ENCODE measurements at regions not wholly inside any gene's neighbourhood (a gene's known extent, or its start where the extent isn't known, plus 50 kb on each side); places are given as distances from the start of the nearest gene placed in this dataset.

DNA sequence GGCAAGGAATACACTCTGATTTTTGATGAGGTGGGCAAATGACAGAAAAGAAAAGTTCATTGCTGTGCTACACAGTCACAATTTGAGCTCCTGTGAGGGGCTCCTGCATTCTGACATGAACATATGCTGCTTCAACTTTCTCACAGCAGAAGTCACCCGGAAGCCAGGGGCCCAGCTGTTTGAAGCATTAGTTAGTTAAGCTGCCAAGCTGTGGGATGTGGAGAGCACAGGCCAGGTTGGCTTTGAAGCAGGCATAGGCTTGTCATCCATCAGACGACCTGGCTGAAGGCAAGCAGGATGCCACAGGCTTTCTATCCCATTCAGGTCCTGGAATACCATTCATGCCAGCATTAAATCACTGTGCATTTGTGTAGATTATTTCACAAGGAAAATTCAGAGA is 63.1 kb downstream of the MTNR1B start:
- ChIA-PET CTCF (no interaction called here), POLR2A (no interaction called here)
- TF ChIP-seq BHLHE40 (IDR thresholded peaks at IDR 0.05; ENCODE audit: borderline replicate concordance) (no peak), ELF4 (IDR thresholded peaks at IDR 0.05) (no peak), FOXM1 (IDR thresholded peaks at IDR 0.05; ENCODE audit: borderline replicate concordance) (no peak), ZNF384 (IDR thresholded peaks at IDR 0.05) (no peak), ARNT (IDR thresholded peaks at IDR 0.05) (no peak), SP1 (IDR thresholded peaks at IDR 0.05) (no peak), TARDBP (IDR thresholded peaks at IDR 0.05) (no peak), FOXA1 (IDR thresholded peaks at IDR 0.05) (no peak), HDGF (IDR thresholded peaks at IDR 0.05; ENCODE audit: borderline replicate concordance) (no peak), SUZ12 (IDR thresholded peaks at IDR 0.05) (no peak), NFRKB (IDR thresholded peaks at IDR 0.05) (no peak), L3MBTL2 (conservative IDR thresholded peaks at IDR 0.05) (no peak), CTBP1 (IDR thresholded peaks at IDR 0.05; ENCODE audit: borderline replicate concordance) (no peak), FOXK2 (IDR thresholded peaks at IDR 0.05) (no peak)
- DNase-seq (ENCODE audit: extremely low spot score), result no peak

DNA sequence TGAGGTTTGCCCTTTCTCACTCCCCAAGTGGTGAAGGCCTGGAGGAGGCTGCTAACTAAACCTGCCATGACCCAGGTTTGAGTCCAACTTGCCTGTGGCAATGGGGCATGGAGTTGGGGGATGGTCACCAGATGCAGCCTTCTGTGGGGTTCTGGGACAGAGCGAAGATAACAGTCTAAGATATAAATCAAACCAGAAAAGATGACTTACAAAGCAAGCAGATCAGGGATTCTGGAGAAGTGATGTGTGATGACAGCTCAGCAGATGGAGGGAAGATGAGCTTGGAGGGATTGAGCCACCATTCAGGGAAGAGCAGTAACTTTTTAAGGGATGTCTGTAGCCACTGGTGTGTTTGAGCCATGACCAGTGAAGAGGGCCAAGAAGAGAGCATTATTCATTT is 63.6 kb downstream of the MTNR1B start:
- CTCF ChIA-PET, result no interaction called here
- DNase-seq (ENCODE audit: extremely low spot score), result no peak
- POLR2A ChIA-PET, result no interaction called here
- TF ChIP-seq FOXA1 (IDR thresholded peaks at IDR 0.05), result no peak
- no peak for TF ChIP-seq CTBP1 (IDR thresholded peaks at IDR 0.05; ENCODE audit: borderline replicate concordance)
- no peak for TF ChIP-seq FOXK2 (IDR thresholded peaks at IDR 0.05)
- TF ChIP-seq FOXM1 (IDR thresholded peaks at IDR 0.05; ENCODE audit: borderline replicate concordance), result no peak
- no peak for TF ChIP-seq SP1 (IDR thresholded peaks at IDR 0.05)
- no peak for TF ChIP-seq LEF1 (IDR thresholded peaks at IDR 0.05; ENCODE audit: borderline replicate concordance)
- TF ChIP-seq, protein P1, sequence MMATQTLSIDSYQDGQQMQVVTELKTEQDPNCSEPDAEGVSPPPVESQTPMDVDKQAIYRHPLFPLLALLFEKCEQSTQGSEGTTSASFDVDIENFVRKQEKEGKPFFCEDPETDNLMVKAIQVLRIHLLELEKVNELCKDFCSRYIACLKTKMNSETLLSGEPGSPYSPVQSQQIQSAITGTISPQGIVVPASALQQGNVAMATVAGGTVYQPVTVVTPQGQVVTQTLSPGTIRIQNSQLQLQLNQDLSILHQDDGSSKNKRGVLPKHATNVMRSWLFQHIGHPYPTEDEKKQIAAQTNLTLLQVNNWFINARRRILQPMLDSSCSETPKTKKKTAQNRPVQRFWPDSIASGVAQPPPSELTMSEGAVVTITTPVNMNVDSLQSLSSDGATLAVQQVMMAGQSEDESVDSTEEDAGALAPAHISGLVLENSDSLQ (IDR thresholded peaks at IDR 0.05), result no peak
- no peak for TF ChIP-seq ELF4 (IDR thresholded peaks at IDR 0.05)
- no peak for TF ChIP-seq BHLHE40 (IDR thresholded peaks at IDR 0.05; ENCODE audit: borderline replicate concordance)
- TF ChIP-seq ARNT (IDR thresholded peaks at IDR 0.05), result no peak
- TF ChIP-seq HDGF (IDR thresholded peaks at IDR 0.05; ENCODE audit: borderline replicate concordance), result no peak
- no peak for TF ChIP-seq SUZ12 (IDR thresholded peaks at IDR 0.05)
- no peak for TF ChIP-seq NFRKB (IDR thresholded peaks at IDR 0.05)
- no peak for TF ChIP-seq TARDBP (IDR thresholded peaks at IDR 0.05)
- no peak for TF ChIP-seq L3MBTL2 (conservative IDR thresholded peaks at IDR 0.05)
- no peak for TF ChIP-seq ZNF384 (IDR thresholded peaks at IDR 0.05)

DNA sequence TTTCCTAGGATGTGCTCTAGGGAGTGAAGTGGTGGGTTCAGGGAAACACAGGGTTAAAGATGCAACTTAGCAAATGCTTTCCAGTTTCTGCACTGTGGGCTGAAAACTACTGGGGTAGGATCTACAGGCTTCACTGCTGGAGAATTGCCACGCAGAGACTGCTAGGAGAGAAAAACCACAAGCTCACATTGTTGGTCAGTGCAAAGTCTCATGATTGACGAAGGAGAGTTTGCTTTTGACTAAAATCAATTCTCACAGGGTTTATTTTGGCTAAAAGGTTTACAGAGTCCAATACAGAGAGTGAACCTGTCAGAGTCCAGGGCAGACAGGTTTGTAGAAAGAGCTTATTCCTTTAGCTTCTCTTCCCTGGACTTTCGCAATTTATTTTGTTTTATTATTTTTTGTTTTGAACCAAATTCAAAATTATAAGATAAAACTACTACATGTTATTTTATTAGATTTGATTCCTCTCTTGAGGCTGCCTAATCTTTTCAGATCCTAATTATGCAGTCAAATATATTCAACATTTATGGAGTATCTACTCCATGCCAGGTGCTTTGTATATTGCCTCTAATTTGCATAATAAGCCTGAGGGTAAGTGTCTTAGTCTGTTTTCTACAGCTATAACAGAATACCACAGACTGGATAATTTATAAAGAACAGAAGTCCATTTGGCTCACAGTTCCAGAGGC is 64.7 kb downstream of the MTNR1B start:
- TF ChIP-seq, protein P1 (IDR thresholded peaks at IDR 0.05), result no peak
- TF ChIP-seq L3MBTL2 (conservative IDR thresholded peaks at IDR 0.05) (no peak), ELF4 (IDR thresholded peaks at IDR 0.05) (no peak), TARDBP (IDR thresholded peaks at IDR 0.05) (no peak), BHLHE40 (IDR thresholded peaks at IDR 0.05; ENCODE audit: borderline replicate concordance) (no peak), FOXA1 (IDR thresholded peaks at IDR 0.05) (no peak), NFRKB (IDR thresholded peaks at IDR 0.05) (no peak), FOXK2 (IDR thresholded peaks at IDR 0.05) (no peak), SUZ12 (IDR thresholded peaks at IDR 0.05) (no peak), ZNF384 (IDR thresholded peaks at IDR 0.05) (no peak)
- no peak for DNase-seq (ENCODE audit: extremely low spot score)
- ChIA-PET POLR2A (no interaction called here), CTCF (no interaction called here)

DNA sequence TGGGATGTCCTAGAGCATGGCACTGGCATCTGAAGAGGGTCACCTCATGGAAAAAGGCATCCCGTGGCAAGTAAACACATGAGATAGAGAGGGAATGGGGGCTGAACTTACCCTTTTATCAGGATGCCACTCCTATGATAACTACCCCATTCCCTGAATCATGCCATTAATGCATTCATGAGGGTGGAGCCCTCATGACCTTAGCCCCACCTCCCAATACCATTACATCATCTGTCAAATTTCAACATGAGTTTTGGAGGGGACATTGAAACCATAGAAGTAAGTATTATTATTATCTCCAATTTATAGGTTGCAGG is 65.2 kb downstream of the MTNR1B start:
- no peak for TF ChIP-seq LEF1 (IDR thresholded peaks at IDR 0.05; ENCODE audit: borderline replicate concordance)
- no peak for TF ChIP-seq FOXM1 (IDR thresholded peaks at IDR 0.05; ENCODE audit: borderline replicate concordance)
- TF ChIP-seq TARDBP (IDR thresholded peaks at IDR 0.05), result no peak
- no peak for TF ChIP-seq CTBP1 (IDR thresholded peaks at IDR 0.05; ENCODE audit: borderline replicate concordance)
- TF ChIP-seq, protein P1 (IDR thresholded peaks at IDR 0.05), result no peak
- no peak for TF ChIP-seq NFRKB (IDR thresholded peaks at IDR 0.05)
- no peak for TF ChIP-seq BHLHE40 (IDR thresholded peaks at IDR 0.05; ENCODE audit: borderline replicate concordance)
- DNase-seq (ENCODE audit: extremely low spot score), result no peak

DNA sequence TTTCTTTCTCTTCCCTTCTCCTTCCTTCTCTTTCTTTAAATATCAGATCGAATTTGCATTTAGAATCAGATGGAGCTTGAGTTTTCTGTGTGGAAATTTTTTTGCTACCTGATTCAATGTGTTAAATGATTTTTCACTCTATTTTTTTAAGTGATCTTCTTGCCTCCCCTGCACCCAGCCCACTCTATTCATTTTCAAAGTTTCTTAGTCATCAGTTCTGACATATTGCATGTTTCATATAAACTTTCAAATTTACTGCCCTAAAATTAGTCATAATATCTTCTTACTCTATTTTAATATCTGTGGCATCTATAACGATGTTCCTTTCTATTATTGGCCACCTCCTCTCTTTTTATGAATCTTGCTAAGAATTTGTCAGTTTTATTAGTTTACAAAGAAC is 69.1 kb downstream of the MTNR1B start:
- no peak for TF ChIP-seq BHLHE40 (IDR thresholded peaks at IDR 0.05; ENCODE audit: borderline replicate concordance)
- TF ChIP-seq ZNF384 (IDR thresholded peaks at IDR 0.05), result no peak
- DNase-seq (ENCODE audit: extremely low spot score), result no peak
- ChIA-PET CTCF (interaction anchor here (0.7 kb wide), 1 partner anchor 65 kb away, joined by 3 read pairs; no protein-coding TSS in a partner anchor), POLR2A (no interaction called here)

More for the DNA sequence above, 65.2 kb downstream of the MTNR1B start:
- ChIA-PET CTCF (no interaction called here), POLR2A (no interaction called here)

DNA sequence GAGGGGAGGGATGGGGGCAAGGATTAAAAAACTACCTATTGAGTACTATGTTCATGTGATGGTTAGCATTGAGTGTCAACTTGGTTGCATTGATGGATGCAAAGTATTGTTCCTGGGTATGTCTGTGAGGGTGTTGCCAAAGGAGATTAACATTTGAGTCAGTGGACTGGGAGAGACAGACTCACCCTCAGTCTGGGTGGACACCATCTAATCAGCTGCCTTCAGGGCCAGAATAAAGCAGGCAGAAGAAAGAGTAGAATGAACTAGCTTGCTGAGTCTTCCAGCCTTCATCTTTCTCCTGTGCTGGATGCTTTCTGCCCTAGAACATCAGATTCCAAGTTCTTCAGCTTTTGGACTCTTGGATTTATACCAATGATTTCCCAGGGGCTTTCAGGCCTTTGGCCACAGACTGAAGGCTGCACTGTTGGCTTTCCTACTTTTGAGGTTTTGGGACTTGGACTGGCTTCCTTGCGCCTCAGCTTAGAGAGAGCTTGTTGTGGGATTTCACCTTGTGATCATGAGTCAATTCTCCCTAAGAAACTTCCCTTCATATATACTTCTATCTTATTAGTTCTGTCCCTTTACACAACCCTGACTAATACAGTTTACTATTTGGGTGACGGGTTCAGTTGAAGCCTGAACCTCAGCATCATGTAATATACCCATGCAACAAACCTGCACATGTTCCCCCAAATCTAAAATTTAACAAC is 70.2 kb downstream of the MTNR1B start:
- ChIA-PET CTCF (no interaction called here), POLR2A (no interaction called here)
- TF ChIP-seq, protein P1 (IDR thresholded peaks at IDR 0.05), result no peak
- TF ChIP-seq FOXK2 (IDR thresholded peaks at IDR 0.05), result no peak
- TF ChIP-seq ZNF384 (IDR thresholded peaks at IDR 0.05), result no peak
- no peak for TF ChIP-seq SUZ12 (IDR thresholded peaks at IDR 0.05)
- TF ChIP-seq LEF1 (IDR thresholded peaks at IDR 0.05; ENCODE audit: borderline replicate concordance), result no peak
- no peak for TF ChIP-seq ELF4 (IDR thresholded peaks at IDR 0.05)
- TF ChIP-seq NFRKB (IDR thresholded peaks at IDR 0.05), result no peak
- TF ChIP-seq BHLHE40 (IDR thresholded peaks at IDR 0.05; ENCODE audit: borderline replicate concordance), result no peak
- no peak for TF ChIP-seq FOXA1 (IDR thresholded peaks at IDR 0.05)
- TF ChIP-seq FOXM1 (IDR thresholded peaks at IDR 0.05; ENCODE audit: borderline replicate concordance), result no peak
- TF ChIP-seq HDGF (IDR thresholded peaks at IDR 0.05; ENCODE audit: borderline replicate concordance), result no peak
- TF ChIP-seq TARDBP (IDR thresholded peaks at IDR 0.05), result no peak
- DNase-seq (ENCODE audit: extremely low spot score), result no peak

All from HEK293T (cell line).